ENCODE measurements at regions not wholly inside any gene's neighbourhood (a gene's known extent, or its start where the extent isn't known, plus 50 kb on each side); places are given as distances from the start of the nearest gene placed in this dataset.

- Mint-ChIP-seq H3K9me3 (no peaks in the 10 kb centered on the region), H3K4me1 (no peaks in the 10 kb centered on the region), H3K4me3 (no peak overlapping the region), H3K27me3 (ENCODE audit: low read depth in 3 of 3) (peaks cover 0 to 2% (median 0%) of the 10 kb centered on the region in 3 donors), H3K27ac (no peak overlapping the region), H3K36me3 (no peaks in the 10 kb centered on the region)
- H3K4me1 ChIP-seq (ENCODE audit: control insufficient read depth in 1 of 2, insufficient read depth in 2 of 2, low read length in 2 of 2) = no peaks in the 10 kb centered on the region
- intact Hi-C loops (cut with micrococcal nuclease) = no loop called here
- DNase-seq = no peak
- H3K9ac ChIP-seq (ENCODE audit: insufficient read depth, low read length, poor library complexity, severe bottlenecking) = no peak overlapping the region
- H3K4me2 ChIP-seq (replicated peaks; ENCODE audit: extremely low read depth, low read length, poor library complexity, severe bottlenecking) = no peak overlapping the region
- no peak overlapping the region for H3K4me3 ChIP-seq (replicated peaks in 1 of 3; ENCODE audit: low read depth in 2 of 3, low read length in 3 of 3)
- no CpG with 5 or more reads among the region's 7 CpGs for WGBS (ENCODE audit: insufficient coverage)
- no peaks in the 10 kb centered on the region for H3K27me3 ChIP-seq (ENCODE audit: control insufficient read depth in 2 of 2, insufficient read depth in 2 of 2, low read length in 2 of 2)
- H3K36me3 ChIP-seq (replicated peaks in 1 of 2; ENCODE audit: control insufficient read depth in 1 of 2, insufficient read depth in 2 of 2, low read length in 2 of 2) = no peaks in the 10 kb centered on the region
- H2AFZ ChIP-seq (ENCODE audit: insufficient read depth, low read depth, low read length, poor library complexity, severe bottlenecking) = no peak overlapping the region
- H4K20me1 ChIP-seq (ENCODE audit: insufficient read depth, low read length) = no peaks in the 10 kb centered on the region
- H3K9me3 ChIP-seq (replicated peaks in 1 of 2; ENCODE audit: control insufficient read depth in 1 of 2, insufficient read depth in 1 of 2, low read length in 2 of 2) = no peaks in the 10 kb centered on the region
- no peak overlapping the region for H3K27ac ChIP-seq (ENCODE audit: low read depth in 1 of 2, low read length in 2 of 2)
- no peaks in the 10 kb centered on the region for H3K79me2 ChIP-seq (ENCODE audit: insufficient read depth, low read length)
- no peak for TF ChIP-seq CTCF (IDR thresholded peaks at IDR 0.05)
These were observed 1090.0 kb downstream of the EPHA7 start for GRCh38 chr6:92329208-92329847.

- H3K9ac ChIP-seq (ENCODE audit: insufficient read depth, low read length, poor library complexity, severe bottlenecking) = no peak overlapping the region
- H3K9me3 Mint-ChIP-seq = peaks cover 0 to 7% (median 4%) of the 10 kb centered on the region in 7 donors
- intact Hi-C loops (cut with micrococcal nuclease) = no loop called here
- no peak overlapping the region for H3K4me3 ChIP-seq (replicated peaks in 1 of 3; ENCODE audit: low read depth in 2 of 3, low read length in 3 of 3)
- no peaks in the 10 kb centered on the region for H3K9me3 ChIP-seq (replicated peaks in 1 of 2; ENCODE audit: control insufficient read depth in 1 of 2, insufficient read depth in 1 of 2, low read length in 2 of 2)
- H4K20me1 ChIP-seq (ENCODE audit: insufficient read depth, low read length) = no peaks in the 10 kb centered on the region
- no peaks in the 10 kb centered on the region for H3K4me1 ChIP-seq (ENCODE audit: control insufficient read depth in 1 of 2, insufficient read depth in 2 of 2, low read length in 2 of 2)
- H3K36me3 Mint-ChIP-seq = no peaks in the 10 kb centered on the region
- H3K27ac Mint-ChIP-seq = no peak overlapping the region
- H3K27me3 Mint-ChIP-seq (ENCODE audit: low read depth in 3 of 3) = peaks cover 0 to 1% (median 0%) of the 10 kb centered on the region in 3 donors
- H3K4me1 Mint-ChIP-seq = no peaks in the 10 kb centered on the region
- H3K79me2 ChIP-seq (ENCODE audit: insufficient read depth, low read length) = no peaks in the 10 kb centered on the region
- no CpG with 5 or more reads among the region's 1 CpG for WGBS (ENCODE audit: insufficient coverage)
- no peaks in the 10 kb centered on the region for H3K36me3 ChIP-seq (replicated peaks in 1 of 2; ENCODE audit: control insufficient read depth in 1 of 2, insufficient read depth in 2 of 2, low read length in 2 of 2)
- no peaks in the 10 kb centered on the region for H3K27me3 ChIP-seq (ENCODE audit: control insufficient read depth in 2 of 2, insufficient read depth in 2 of 2, low read length in 2 of 2)
- DNase-seq = no peak
- H3K27ac ChIP-seq (ENCODE audit: low read depth in 1 of 2, low read length in 2 of 2) = no peak overlapping the region
- no peak for TF ChIP-seq CTCF (IDR thresholded peaks at IDR 0.05)
- H3K4me3 Mint-ChIP-seq = no peak overlapping the region
- no peak overlapping the region for H2AFZ ChIP-seq (ENCODE audit: insufficient read depth, low read depth, low read length, poor library complexity, severe bottlenecking)
- no peak overlapping the region for H3K4me2 ChIP-seq (replicated peaks; ENCODE audit: extremely low read depth, low read length, poor library complexity, severe bottlenecking)
These were observed 1104.0 kb downstream of the EPHA7 start for GRCh38 chr6:92315312-92315711.
